ENCODE measurements at regions not wholly inside any gene's neighbourhood (a gene's known extent, or its start where the extent isn't known, plus 50 kb on each side); places are given as distances from the start of the nearest gene placed in this dataset.

DNA sequence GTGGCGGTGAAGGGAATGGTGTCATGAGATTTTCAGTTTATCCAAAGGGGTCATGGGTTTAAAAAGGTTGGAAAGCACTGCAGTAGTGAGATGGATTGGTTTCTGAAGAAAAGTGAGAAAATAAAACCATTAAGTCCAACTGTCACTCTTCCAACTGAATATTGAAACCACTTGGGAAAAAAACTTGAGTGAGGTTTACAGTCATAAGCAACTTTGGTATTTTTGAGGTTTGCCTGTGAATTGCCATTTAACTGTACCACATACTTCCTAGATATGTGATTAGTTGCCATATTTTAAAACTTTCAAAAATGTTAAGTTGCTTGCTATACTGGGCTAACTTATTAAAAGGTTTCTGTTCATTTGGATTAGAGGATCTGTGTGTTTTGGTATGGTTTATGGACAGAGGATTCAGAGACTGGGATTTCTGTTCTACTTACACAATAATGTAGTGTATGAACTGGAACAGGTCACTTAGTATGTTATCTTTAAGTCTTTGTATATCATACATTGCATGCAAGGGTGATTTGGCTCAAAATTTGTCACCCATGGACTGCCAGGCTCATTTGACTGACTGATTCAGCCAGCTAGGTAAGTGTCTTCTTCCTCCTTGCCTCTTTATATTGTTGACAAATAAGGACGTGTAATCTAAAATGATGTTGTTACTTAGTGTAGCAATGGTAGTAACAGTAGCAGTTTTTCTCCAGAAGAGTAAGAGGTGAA is 201.4 kb upstream of the EOMES start:
- H3K27ac ChIP-seq: no peak overlapping the region
- no peaks in the 10 kb centered on the region for H3K36me3 ChIP-seq (ENCODE audit: insufficient read depth in 1 of 2, low read depth in 1 of 2)
- no peak for DNase-seq
- no peak for TF ChIP-seq CTCF (IDR thresholded peaks at IDR 0.05)
- H3K9me3 ChIP-seq: no peaks in the 10 kb centered on the region
- ATAC-seq: no peak
- no peak overlapping the region for H3K4me3 ChIP-seq
- intact Hi-C loops (cut with DNase I): no loop called here
- H3K27me3 ChIP-seq (ENCODE audit: insufficient read depth in 3 of 3, low read length in 2 of 3): no peaks in the 10 kb centered on the region
- no peaks in the 10 kb centered on the region for H3K4me1 ChIP-seq
- 76 to 88% (median 78%) methylated on average over 2 of the region's 2 CpGs for WGBS, 3 donors

DNA sequence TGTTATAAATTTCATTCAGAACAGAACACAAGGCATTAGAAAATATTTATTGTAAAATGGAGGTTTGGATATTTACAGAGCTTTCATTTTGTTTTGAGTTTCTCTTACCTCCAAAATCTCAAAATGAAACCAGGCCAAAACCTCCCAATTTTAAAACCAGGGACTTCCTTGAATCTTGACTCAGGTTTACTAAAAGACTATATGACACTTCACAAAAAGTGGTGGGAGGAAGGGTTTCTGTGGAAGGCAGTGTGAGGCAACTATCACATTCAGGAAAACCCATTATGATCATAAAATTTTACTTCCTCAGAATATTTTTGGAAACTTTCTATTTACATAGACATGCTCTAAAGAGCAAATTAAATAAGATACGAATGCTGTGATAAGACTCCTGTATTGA is 205.8 kb upstream of the EOMES start:
- no peak overlapping the region for H3K27ac ChIP-seq
- H3K27me3 ChIP-seq (ENCODE audit: insufficient read depth in 3 of 3, low read length in 2 of 3): no peaks in the 10 kb centered on the region
- ATAC-seq (no peak), DNase-seq (no peak)
- H3K4me3 ChIP-seq: no peak overlapping the region
- no peak for TF ChIP-seq CTCF (IDR thresholded peaks at IDR 0.05)
- H3K36me3 ChIP-seq (ENCODE audit: insufficient read depth in 1 of 2, low read depth in 1 of 2): no peaks in the 10 kb centered on the region
- WGBS, 3 donors: 61 to 70% (median 69%) methylated on average over 1 of the region's 1 CpG
- intact Hi-C loops (cut with DNase I): no loop called here
- H3K9me3 ChIP-seq: no peaks in the 10 kb centered on the region
- H3K4me1 ChIP-seq: no peaks in the 10 kb centered on the region

DNA sequence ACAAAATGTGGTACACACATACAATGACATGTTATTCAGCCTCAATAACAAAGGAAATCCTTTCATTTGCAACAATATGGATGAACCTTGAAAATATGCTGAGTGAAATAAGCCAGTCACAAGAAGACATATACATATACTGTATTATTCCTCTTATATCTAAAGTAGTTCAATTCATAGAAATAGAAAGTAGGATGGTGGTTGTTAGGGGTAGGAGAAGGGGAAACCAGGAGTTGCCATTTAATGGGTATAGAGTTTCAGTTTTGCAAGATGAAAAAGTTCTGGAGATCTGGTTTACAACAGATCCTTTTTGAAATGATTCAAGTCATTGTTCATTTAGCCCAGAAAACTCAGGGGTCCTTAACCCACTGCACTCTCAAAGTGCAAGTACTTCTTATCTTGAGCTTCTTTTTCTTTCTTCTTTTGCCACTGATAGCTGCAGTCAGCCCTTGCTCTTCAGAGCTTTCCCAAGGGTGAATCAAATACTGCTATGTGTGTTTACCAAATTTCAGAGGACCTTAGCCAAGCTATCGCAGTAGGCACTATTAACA is 208.0 kb upstream of the EOMES start:
- Histone ChIP-seq H3K27ac (no peak overlapping the region), H3K36me3 (ENCODE audit: insufficient read depth in 1 of 2, low read depth in 1 of 2) (no peaks in the 10 kb centered on the region), H3K27me3 (ENCODE audit: insufficient read depth in 3 of 3, low read length in 2 of 3) (no peaks in the 10 kb centered on the region), H3K4me1 (no peaks in the 10 kb centered on the region), H3K9me3 (no peaks in the 10 kb centered on the region), H3K4me3 (no peak overlapping the region)
- TF ChIP-seq CTCF (IDR thresholded peaks at IDR 0.05): no peak
- intact Hi-C loops (cut with DNase I): no loop called here
- DNase-seq: no peak
- no peak for ATAC-seq
- 68 to 91% (median 85%) methylated on average over 1 of the region's 1 CpG for WGBS, 3 donors

DNA sequence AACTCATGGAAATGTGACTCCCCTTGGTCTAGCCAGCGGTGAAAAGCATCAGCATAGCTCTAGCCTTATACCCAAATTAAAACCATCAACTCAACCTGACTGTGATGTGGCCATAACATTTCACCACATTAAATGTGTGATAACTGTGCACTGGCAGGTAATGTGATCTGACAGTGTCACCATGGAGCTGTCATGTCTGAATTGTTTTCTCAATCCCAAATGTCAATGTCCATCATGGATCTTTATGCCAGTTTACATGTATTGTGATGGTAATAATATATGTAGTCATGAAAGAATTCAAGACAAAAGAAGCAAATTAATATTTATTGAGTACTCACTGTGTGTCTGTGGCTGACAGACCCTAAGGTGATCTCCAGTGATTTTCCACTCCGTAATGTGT is 213.4 kb upstream of the EOMES start:
- Histone ChIP-seq H3K9me3 (no peaks in the 10 kb centered on the region), H3K36me3 (ENCODE audit: insufficient read depth in 1 of 2, low read depth in 1 of 2) (no peaks in the 10 kb centered on the region), H3K27ac (no peak overlapping the region), H3K4me1 (no peaks in the 10 kb centered on the region), H3K4me3 (no peak overlapping the region), H3K27me3 (ENCODE audit: insufficient read depth in 3 of 3, low read length in 2 of 3) (peaks cover 0 to 4% (median 0%) of the 10 kb centered on the region in 3 donors)
- intact Hi-C loops (cut with DNase I): no loop called here
- no peak for DNase-seq
- 84 to 88% (median 86%) methylated on average over 2 of the region's 2 CpGs for WGBS, 3 donors
- no peak for ATAC-seq
- TF ChIP-seq CTCF (IDR thresholded peaks at IDR 0.05): no peak

GRCh38 chr3:27939521-27939920 is 217.4 kb upstream of the EOMES start:
- no peak overlapping the region for H3K27ac ChIP-seq
- no peaks in the 10 kb centered on the region for H3K9me3 ChIP-seq
- no peak for ATAC-seq
- no peak for TF ChIP-seq CTCF (IDR thresholded peaks at IDR 0.05)
- intact Hi-C loops (cut with DNase I): no loop called here
- H3K4me1 ChIP-seq: no peaks in the 10 kb centered on the region
- peaks cover 0 to 4% (median 0%) of the 10 kb centered on the region in 3 donors for H3K27me3 ChIP-seq (ENCODE audit: insufficient read depth in 3 of 3, low read length in 2 of 3)
- DNase-seq: no peak
- no peak overlapping the region for H3K4me3 ChIP-seq
- H3K36me3 ChIP-seq (ENCODE audit: insufficient read depth in 1 of 2, low read depth in 1 of 2): no peaks in the 10 kb centered on the region
